DND-41 (cell line): ENCODE measurements at regions not wholly inside any gene's neighbourhood (a gene's known extent, or its start where the extent isn't known, plus 50 kb on each side); places are given as distances from the start of the nearest gene placed in this dataset.

Experiments
- ATAC-seq: fragments of 200-7000 bp; cut with Tn5 transposase; 3 replicates; pipeline ENCODE4 v1.9.1; 2021; ENCODE audit warnings: low read depth; ENCODE audit not compliant: insufficient read depth
- DNase-seq: peaks from one replicate; pipeline ENCODE4 v3.0.0-alpha.2; 2020
- H2AFZ ChIP-seq: 2 replicates; pipeline ENCODE4 v1.6.0; 2012; ENCODE audit warnings: low read depth, low read length
- H3K27ac ChIP-seq: 2 replicates; pipeline ENCODE4 v1.5.1; 2012; ENCODE audit warnings: low read length, inconsistent platforms
- H3K27me3 ChIP-seq: fragments of 200-600 bp; sonication (generic); 2 replicates; pipeline ENCODE4 v1.6.0; 2012; ENCODE audit warnings: low read length, mild to moderate bottlenecking, inconsistent platforms; ENCODE audit not compliant: insufficient read depth, poor library complexity
- H3K36me3 ChIP-seq: 2 replicates; pipeline ENCODE4 v1.5.1; 2012; ENCODE audit warnings: low read length, inconsistent platforms; ENCODE audit not compliant: insufficient read depth
- H3K4me1 ChIP-seq: 2 replicates; pipeline ENCODE4 v1.5.1; 2012; ENCODE audit warnings: mild to moderate bottlenecking, low read length; ENCODE audit not compliant: insufficient read depth
- H3K4me2 ChIP-seq: 2 replicates; pipeline ENCODE4 v1.6.0; 2012; ENCODE audit warnings: mild to moderate bottlenecking, moderate library complexity, low read length, inconsistent platforms; ENCODE audit not compliant: insufficient read depth
- H3K4me3 ChIP-seq, 2 experiments: fragments of 200-600 bp in 1 of 2; shearing (Covaris generic) in 1 of 2; 2 replicates each; pipeline ENCODE4 v1.5.1; 2012 to 2016; ENCODE audit warnings: inconsistent platforms in 2 of 2, low read length in 2 of 2, mild to moderate bottlenecking in 2 of 2, low read depth in 1 of 2, moderate library complexity in 1 of 2
- H3K79me2 ChIP-seq: 2 replicates; pipeline ENCODE4 v1.6.0; 2012; ENCODE audit warnings: low read length, inconsistent platforms; ENCODE audit not compliant: insufficient read depth
- H3K9ac ChIP-seq: 2 replicates; pipeline ENCODE4 v1.6.0; 2012; ENCODE audit warnings: low read depth, mild to moderate bottlenecking, inconsistent platforms, low read length, moderate library complexity
- H3K9me3 ChIP-seq: 2 replicates; pipeline ENCODE4 v1.5.1; 2012; ENCODE audit warnings: low read length, moderate library complexity, mild to moderate bottlenecking, inconsistent platforms; ENCODE audit not compliant: insufficient read depth, severe bottlenecking
- H4K20me1 ChIP-seq: 2 replicates; pipeline ENCODE4 v1.6.0; 2012; ENCODE audit warnings: low read length; ENCODE audit not compliant: insufficient read depth
- CTCF ChIP-seq: IDR thresholded peaks from 2 replicates; pipeline ENCODE4 v1.5.1; 2012; ENCODE audit warnings: borderline replicate concordance, low read length, moderate library complexity, mild to moderate bottlenecking; ENCODE audit not compliant: poor library complexity, severe bottlenecking; ENCODE audit errors: extremely low read depth
- EZH2 ChIP-seq: IDR thresholded peaks from 3 replicates; pipeline ENCODE4 v1.6.1; 2012; ENCODE audit warnings: borderline replicate concordance, low read depth, mild to moderate bottlenecking, moderate library complexity, low read length, inconsistent platforms; ENCODE audit not compliant: severe bottlenecking

- no peak overlapping the region for H2AFZ ChIP-seq
- H3K4me3 ChIP-seq = no peak overlapping the region
- no peaks in the 10 kb centered on the region for H3K4me1 ChIP-seq
- H3K4me2 ChIP-seq = no peak overlapping the region
- no peaks in the 10 kb centered on the region for H3K79me2 ChIP-seq
- no peaks in the 10 kb centered on the region for H4K20me1 ChIP-seq
- H3K27me3 ChIP-seq = no peaks in the 10 kb centered on the region
- DNase-seq (no peak), ATAC-seq (no peak)
- H3K9me3 ChIP-seq = no peaks in the 10 kb centered on the region
- no peak overlapping the region for H3K27ac ChIP-seq
- H3K36me3 ChIP-seq = no peaks in the 10 kb centered on the region
- H3K9ac ChIP-seq = no peak overlapping the region
- TF ChIP-seq CTCF (no peak), EZH2 (no peak)
These were observed 548.6 kb downstream of the SLC16A7 start for GRCh38 chr12:60144395-60144794.

- TF ChIP-seq EZH2 (no peak), CTCF (no peak)
- Histone ChIP-seq H4K20me1 (no peaks in the 10 kb centered on the region), H3K27ac (no peak overlapping the region), H3K79me2 (no peaks in the 10 kb centered on the region), H3K4me1 (no peaks in the 10 kb centered on the region), H3K9ac (no peak overlapping the region), H3K4me2 (no peak overlapping the region), H3K36me3 (no peaks in the 10 kb centered on the region), H3K4me3 (no peak overlapping the region), H2AFZ (no peak overlapping the region), H3K27me3 (no peaks in the 10 kb centered on the region), H3K9me3 (no peaks in the 10 kb centered on the region)
- DNase-seq (no peak), ATAC-seq (no peak)
These were observed 552.3 kb downstream of the SLC16A7 start for GRCh38 chr12:60148109-60148508.

- no peaks in the 10 kb centered on the region for H3K4me1 ChIP-seq
- H2AFZ ChIP-seq = no peak overlapping the region
- DNase-seq = no peak
- no peaks in the 10 kb centered on the region for H3K9me3 ChIP-seq
- no peaks in the 10 kb centered on the region for H3K27me3 ChIP-seq
- H3K27ac ChIP-seq = no peak overlapping the region
- TF ChIP-seq EZH2 = no peak
- no peak for TF ChIP-seq CTCF
- H3K4me3 ChIP-seq = no peak overlapping the region
- H4K20me1 ChIP-seq = no peaks in the 10 kb centered on the region
- ATAC-seq = no peak
- no peak overlapping the region for H3K4me2 ChIP-seq
- H3K36me3 ChIP-seq = no peaks in the 10 kb centered on the region
- no peaks in the 10 kb centered on the region for H3K79me2 ChIP-seq
- no peak overlapping the region for H3K9ac ChIP-seq
These were observed 553.0 kb downstream of the SLC16A7 start for GRCh38 chr12:60148831-60149230.

GRCh38 chr12:60152756-60153155 is 556.9 kb downstream of the SLC16A7 start:
- Histone ChIP-seq H4K20me1 (no peaks in the 10 kb centered on the region), H3K36me3 (no peaks in the 10 kb centered on the region), H3K9me3 (no peaks in the 10 kb centered on the region), H3K27me3 (no peaks in the 10 kb centered on the region), H3K27ac (no peak overlapping the region), H2AFZ (no peak overlapping the region), H3K79me2 (no peaks in the 10 kb centered on the region), H3K4me1 (no peaks in the 10 kb centered on the region), H3K4me3 (no peak overlapping the region), H3K9ac (no peak overlapping the region), H3K4me2 (no peak overlapping the region)
- TF ChIP-seq CTCF (no peak), EZH2 (no peak)
- ATAC-seq (no peak), DNase-seq (no peak)
